IMR-90 (cell line): ENCODE measurements at regions not wholly inside any gene's neighbourhood (a gene's known extent, or its start where the extent isn't known, plus 50 kb on each side); places are given as distances from the start of the nearest gene placed in this dataset.

Source experiments
- ATAC-seq: fragments of 200-7000 bp; cut with Tn5 transposase; 2 replicates; pipeline ENCODE4 v1.9.1; 2020; ENCODE audit warnings: low read depth, mild to moderate bottlenecking, moderate library complexity
- BruUV-seq: library from RNA; stranded (reverse); fragments of 400-500 nt; replicated peaks from 2 replicates; lab custom pipeline; 2021; lab: Mats Ljungman, UMichigan
- CTCF ChIA-PET: fragments of 300-600 bp; formaldehyde crosslinking; extraction: SDS; loops from one replicate; lab custom pipeline; 2021; ENCODE audit warnings: antibody characterized with exemption; lab: Yijun Ruan, JAX
- POLR2A ChIA-PET: fragments of 300-600 bp; sonication (Branson Sonifier 250); formaldehyde crosslinking; loops from one replicate; lab custom pipeline; 2022; ENCODE audit warnings: antibody characterized with exemption; ENCODE audit not compliant: unreplicated experiment; lab: Charles Lee
- DNase-seq: peaks from one replicate; pipeline ENCODE4 v3.0.0; 2013
- H2AFZ ChIP-seq: replicated peaks from 2 replicates; pipeline ENCODE3; 2013; ENCODE audit warnings: low read length, mild to moderate bottlenecking; ENCODE audit not compliant: poor library complexity
- H2AK5ac ChIP-seq: 2 replicates; pipeline ENCODE4 v1.6.1; 2013; ENCODE audit warnings: low read depth, low read length, inconsistent platforms
- H2AK9ac ChIP-seq: replicated peaks from 2 replicates; pipeline ENCODE3; 2013; ENCODE audit warnings: mild to moderate bottlenecking, low read depth, low read length, moderate library complexity; ENCODE audit not compliant: poor library complexity
- H2BK120ac ChIP-seq: 2 replicates; pipeline ENCODE4 v1.6.1; 2013; ENCODE audit warnings: low read depth, low read length, inconsistent platforms
- H2BK15ac ChIP-seq: 3 replicates; pipeline ENCODE4 v1.6.1; 2013; ENCODE audit warnings: low read depth, low read length, inconsistent platforms
- H2BK20ac ChIP-seq: 2 replicates; pipeline ENCODE4 v1.6.1; 2013; ENCODE audit warnings: low read depth, mild to moderate bottlenecking, inconsistent platforms, low read length, moderate library complexity
- H2BK5ac ChIP-seq: 2 replicates; pipeline ENCODE4 v1.6.1; 2013; ENCODE audit warnings: mild to moderate bottlenecking, low read depth, low read length, inconsistent platforms; ENCODE audit not compliant: poor library complexity, severe bottlenecking
- H3K14ac ChIP-seq: replicated peaks from 2 replicates; pipeline ENCODE4 v1.6.1; 2013; ENCODE audit warnings: low read depth, low read length, inconsistent platforms
- H3K18ac ChIP-seq: 2 replicates; pipeline ENCODE4 v1.6.1; 2013; ENCODE audit warnings: low read depth, low read length, control low read depth
- H3K23ac ChIP-seq: 2 replicates; pipeline ENCODE4 v1.6.1; 2013; ENCODE audit warnings: low read depth, low read length, inconsistent platforms
- H3K27ac ChIP-seq: 2 replicates; pipeline ENCODE4 v1.5.1; 2013; ENCODE audit warnings: mild to moderate bottlenecking, control low read depth, low read length; ENCODE audit not compliant: insufficient read depth
- H3K27me3 ChIP-seq: 2 replicates; pipeline ENCODE4 v1.6.1; 2013; ENCODE audit warnings: low read length; ENCODE audit not compliant: control insufficient read depth, insufficient read depth
- H3K36me3 ChIP-seq: 2 replicates; pipeline ENCODE4 v1.6.1; 2013; ENCODE audit warnings: low read length, mixed read lengths; ENCODE audit not compliant: control insufficient read depth, insufficient read depth
- H3K4ac ChIP-seq: 2 replicates; pipeline ENCODE4 v1.6.1; 2013; ENCODE audit warnings: low read depth, low read length, inconsistent platforms
- H3K4me1 ChIP-seq: 2 replicates; pipeline ENCODE4 v1.6.1; 2013; ENCODE audit warnings: low read length, mixed read lengths; ENCODE audit not compliant: control insufficient read depth, insufficient read depth
- H3K4me2 ChIP-seq: 2 replicates; pipeline ENCODE4 v1.6.1; 2013; ENCODE audit warnings: low read depth, mild to moderate bottlenecking, control low read depth, low read length, moderate library complexity
- H3K4me3 ChIP-seq: 2 replicates; pipeline ENCODE4 v1.5.1; 2013; ENCODE audit warnings: low read depth, mild to moderate bottlenecking, control low read depth, low read length, moderate library complexity; ENCODE audit not compliant: insufficient read depth
- H3K56ac ChIP-seq: 2 replicates; pipeline ENCODE4 v1.6.1; 2013; ENCODE audit warnings: low read length, inconsistent platforms; ENCODE audit not compliant: insufficient read depth; ENCODE audit errors: extremely low read depth
- H3K79me1 ChIP-seq, 2 experiments: 2 replicates each; pipeline ENCODE4 v1.6.1; 2013; ENCODE audit warnings: low read length in 2 of 2, inconsistent platforms in 1 of 2, low read depth in 1 of 2
- H3K9ac ChIP-seq: 2 replicates; pipeline ENCODE4 v1.6.1; 2013; ENCODE audit warnings: low read depth, low read length, control low read depth
- H3K9me1 ChIP-seq: 2 replicates; pipeline ENCODE4 v1.6.1; 2013; ENCODE audit warnings: low read length, inconsistent platforms; ENCODE audit not compliant: insufficient read depth
- H3K9me3 ChIP-seq: 2 replicates; pipeline ENCODE4 v1.6.1; 2013; ENCODE audit warnings: low read length; ENCODE audit not compliant: control insufficient read depth, insufficient read depth
- H4K20me1 ChIP-seq: 2 replicates; pipeline ENCODE4 v1.6.1; 2013; ENCODE audit warnings: low read length, inconsistent platforms; ENCODE audit not compliant: insufficient read depth
- H4K5ac ChIP-seq: 2 replicates; pipeline ENCODE4 v1.6.1; 2013; ENCODE audit warnings: mild to moderate bottlenecking, low read depth, low read length, control low read depth
- H4K8ac ChIP-seq, 2 experiments: 2 replicates each; pipeline ENCODE4 v1.6.1; 2013; ENCODE audit warnings: low read depth in 2 of 2, low read length in 2 of 2, control low read depth in 1 of 2, inconsistent platforms in 1 of 2
- H4K91ac ChIP-seq: 2 replicates; pipeline ENCODE4 v1.6.1; 2013; ENCODE audit warnings: low read depth, low read length, inconsistent platforms; ENCODE audit not compliant: insufficient read depth
- BHLHE40 ChIP-seq: fragments of 150-350 bp; IDR thresholded peaks from 2 replicates; pipeline ENCODE4 v1.6.1; 2016; ENCODE audit warnings: mild to moderate bottlenecking, low read depth, low read length
- CEBPB ChIP-seq: IDR thresholded peaks from 2 replicates; pipeline ENCODE4 v1.6.1; 2012; ENCODE audit warnings: low read depth, low read length, improper control_type of control experiment
- CHD1 ChIP-seq: IDR thresholded peaks from 2 replicates; pipeline ENCODE4 v1.6.1; 2012; ENCODE audit warnings: low read depth, low read length, improper control_type of control experiment
- FOS ChIP-seq: fragments of 150-350 bp; IDR thresholded peaks from 2 replicates; pipeline ENCODE4 v1.6.1; 2016; ENCODE audit warnings: low read depth, low read length
- MAFK ChIP-seq: IDR thresholded peaks from 2 replicates; pipeline ENCODE4 v1.6.1; 2012; ENCODE audit warnings: low read depth, low read length, improper control_type of control experiment
- MAZ ChIP-seq: IDR thresholded peaks from 2 replicates; pipeline ENCODE4 v1.6.1; 2012; ENCODE audit warnings: low read depth, mild to moderate bottlenecking, low read length, improper control_type of control experiment, moderate library complexity, borderline replicate concordance
- MXI1 ChIP-seq: IDR thresholded peaks from 2 replicates; pipeline ENCODE4 v1.6.1; 2012; ENCODE audit warnings: low read depth, mild to moderate bottlenecking, low read length, moderate library complexity, borderline replicate concordance
- NFE2L2 ChIP-seq: fragments of 150-350 bp; IDR thresholded peaks from 2 replicates; pipeline ENCODE4 v1.6.1; 2016; ENCODE audit warnings: low read depth, mild to moderate bottlenecking, low read length
- POLR2A ChIP-seq: IDR thresholded peaks from 2 replicates; pipeline ENCODE4 v1.6.1; 2012; ENCODE audit warnings: mild to moderate bottlenecking, low read depth, low read length
- RAD21 ChIP-seq: IDR thresholded peaks from 2 replicates; pipeline ENCODE4 v1.6.1; 2012; ENCODE audit warnings: low read length, improper control_type of control experiment
- RCOR1 ChIP-seq: IDR thresholded peaks from 2 replicates; pipeline ENCODE4 v1.6.1; 2012; ENCODE audit warnings: mild to moderate bottlenecking, low read length, improper control_type of control experiment; ENCODE audit not compliant: insufficient replicate concordance
- RFX5 ChIP-seq: IDR thresholded peaks from 2 replicates; pipeline ENCODE4 v1.8.0; 2012; ENCODE audit warnings: low read depth, mild to moderate bottlenecking, low read length, moderate library complexity
- SMC3 ChIP-seq: fragments of 150-350 bp; IDR thresholded peaks from 2 replicates; pipeline ENCODE4 v1.6.1; 2016; ENCODE audit warnings: low read depth, mild to moderate bottlenecking, antibody characterized with exemption, low read length, moderate library complexity
- WGBS, 2 experiments: methylation state at CpG; one replicate each; pipeline versions ENCODE4 v1.1.5 to v1.1.7; 2013; ENCODE audit warnings: missing lambda C conversion rate in 2 of 2; ENCODE audit not compliant: insufficient read length in 1 of 2; ENCODE audit errors: extremely low coverage in 2 of 2; 5-methylcytosine and 5-hydroxymethylcytosine counted together
- dilution Hi-C: fragments of 300-500 bp; cut with HindIII; formaldehyde crosslinking; loops from one replicate; pipeline ENCODE4 v1.14.3; 2018; ENCODE audit warnings: low sequenced_read_pairs; ENCODE audit not compliant: unreplicated experiment
- in situ Hi-C: fragments of 300-500 bp; cut with MboI; formaldehyde crosslinking; loops from 3 replicates; pipeline ENCODE4 v1.14.3; 2019; ENCODE audit warnings: low sequenced_read_pairs, inconsistent platforms, mixed read lengths
- intact Hi-C: fragments of 100-400 bp; cut with micrococcal nuclease; formaldehyde crosslinking; loops from 2 replicates; pipeline ENCODE4 v1.10.0; 2022
- TF ChIP-seq, protein P1 (sequence below): fragments of 150-350 bp; IDR thresholded peaks from 2 replicates; pipeline ENCODE4 v1.6.1; 2016; ENCODE audit warnings: low read depth, mild to moderate bottlenecking, low read length, moderate library complexity, borderline replicate concordance
- TF ChIP-seq, protein P2 (sequence below): fragments of 150-350 bp; IDR thresholded peaks from 2 replicates; pipeline ENCODE4 v1.6.1; 2017; ENCODE audit warnings: mild to moderate bottlenecking, antibody characterized with exemption, low read length, low read depth
- TF ChIP-seq, protein P3 (sequence below): conservative IDR thresholded peaks from 2 replicates; pipeline ENCODE4 v1.5.1; 2012; ENCODE audit warnings: mild to moderate bottlenecking, low read depth, low read length, improper control_type of control experiment

DNA sequence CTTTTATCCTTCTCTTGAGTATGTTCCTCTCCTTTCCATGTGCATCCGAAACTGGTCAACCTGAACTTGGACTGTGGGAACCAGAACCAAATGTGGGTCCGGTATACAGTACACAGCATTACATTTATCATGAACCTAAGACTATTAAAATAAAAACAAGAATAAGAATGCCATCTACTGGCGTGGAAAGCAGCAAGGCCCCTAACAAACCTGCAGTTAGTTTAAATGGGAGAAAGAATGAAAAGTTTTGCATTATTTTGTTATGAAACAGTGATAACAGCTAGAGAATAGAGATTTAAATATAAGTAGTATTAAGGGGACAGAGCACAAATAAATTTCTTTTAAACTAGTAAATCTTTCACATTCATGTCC lies 159.5 kb downstream of the RBM26 start:
- Histone ChIP-seq H2AK9ac (no peak overlapping the region), H3K27ac (no peak overlapping the region), H3K36me3 (no peaks in the 10 kb centered on the region), H3K79me1 (no peaks in the 10 kb centered on the region), H3K4ac (no peak overlapping the region), H2BK5ac (no peak overlapping the region), H2AK5ac (no peak overlapping the region), H3K23ac (no peak overlapping the region), H2BK120ac (no peak overlapping the region), H2AFZ (no peak overlapping the region), H2BK15ac (no peak overlapping the region), H3K56ac (no peak overlapping the region), H4K20me1 (no peaks in the 10 kb centered on the region), H3K4me3 (no peak overlapping the region), H3K9ac (no peak overlapping the region), H3K4me1 (no peaks in the 10 kb centered on the region), H3K4me2 (no peak overlapping the region), H2BK20ac (no peak overlapping the region), H4K5ac (no peak overlapping the region), H3K27me3 (no peaks in the 10 kb centered on the region), H3K14ac (no peak overlapping the region), H3K9me1 (no peaks in the 10 kb centered on the region), H3K9me3 (no peaks in the 10 kb centered on the region), H3K18ac (no peak overlapping the region), H4K8ac (no peak overlapping the region), H4K91ac (no peak overlapping the region)
- BruUV-seq = no TSS peak
- DNase-seq (no peak), ATAC-seq (no peak)
- intact Hi-C loops (no loop called here), dilution Hi-C loops (no loop called here), in situ Hi-C loops (no loop called here)
- TF ChIP-seq RAD21 = no peak
- no peak for TF ChIP-seq MAFK
- TF ChIP-seq RFX5 = no peak
- TF ChIP-seq POLR2A = no peak
- no peak for TF ChIP-seq FOS
- no peak for TF ChIP-seq SMC3
- no peak for TF ChIP-seq MAZ
- TF ChIP-seq CEBPB = no peak
- TF ChIP-seq, protein P1, sequence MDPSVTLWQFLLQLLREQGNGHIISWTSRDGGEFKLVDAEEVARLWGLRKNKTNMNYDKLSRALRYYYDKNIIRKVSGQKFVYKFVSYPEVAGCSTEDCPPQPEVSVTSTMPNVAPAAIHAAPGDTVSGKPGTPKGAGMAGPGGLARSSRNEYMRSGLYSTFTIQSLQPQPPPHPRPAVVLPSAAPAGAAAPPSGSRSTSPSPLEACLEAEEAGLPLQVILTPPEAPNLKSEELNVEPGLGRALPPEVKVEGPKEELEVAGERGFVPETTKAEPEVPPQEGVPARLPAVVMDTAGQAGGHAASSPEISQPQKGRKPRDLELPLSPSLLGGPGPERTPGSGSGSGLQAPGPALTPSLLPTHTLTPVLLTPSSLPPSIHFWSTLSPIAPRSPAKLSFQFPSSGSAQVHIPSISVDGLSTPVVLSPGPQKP = no peak
- TF ChIP-seq NFE2L2 = no peak
- no peak for TF ChIP-seq MXI1
- no peak for TF ChIP-seq BHLHE40
- TF ChIP-seq, protein P2, sequence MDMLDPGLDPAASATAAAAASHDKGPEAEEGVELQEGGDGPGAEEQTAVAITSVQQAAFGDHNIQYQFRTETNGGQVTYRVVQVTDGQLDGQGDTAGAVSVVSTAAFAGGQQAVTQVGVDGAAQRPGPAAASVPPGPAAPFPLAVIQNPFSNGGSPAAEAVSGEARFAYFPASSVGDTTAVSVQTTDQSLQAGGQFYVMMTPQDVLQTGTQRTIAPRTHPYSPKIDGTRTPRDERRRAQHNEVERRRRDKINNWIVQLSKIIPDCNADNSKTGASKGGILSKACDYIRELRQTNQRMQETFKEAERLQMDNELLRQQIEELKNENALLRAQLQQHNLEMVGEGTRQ = no peak
- no peak for TF ChIP-seq RCOR1
- no peak for TF ChIP-seq CHD1
- TF ChIP-seq, protein P3, sequence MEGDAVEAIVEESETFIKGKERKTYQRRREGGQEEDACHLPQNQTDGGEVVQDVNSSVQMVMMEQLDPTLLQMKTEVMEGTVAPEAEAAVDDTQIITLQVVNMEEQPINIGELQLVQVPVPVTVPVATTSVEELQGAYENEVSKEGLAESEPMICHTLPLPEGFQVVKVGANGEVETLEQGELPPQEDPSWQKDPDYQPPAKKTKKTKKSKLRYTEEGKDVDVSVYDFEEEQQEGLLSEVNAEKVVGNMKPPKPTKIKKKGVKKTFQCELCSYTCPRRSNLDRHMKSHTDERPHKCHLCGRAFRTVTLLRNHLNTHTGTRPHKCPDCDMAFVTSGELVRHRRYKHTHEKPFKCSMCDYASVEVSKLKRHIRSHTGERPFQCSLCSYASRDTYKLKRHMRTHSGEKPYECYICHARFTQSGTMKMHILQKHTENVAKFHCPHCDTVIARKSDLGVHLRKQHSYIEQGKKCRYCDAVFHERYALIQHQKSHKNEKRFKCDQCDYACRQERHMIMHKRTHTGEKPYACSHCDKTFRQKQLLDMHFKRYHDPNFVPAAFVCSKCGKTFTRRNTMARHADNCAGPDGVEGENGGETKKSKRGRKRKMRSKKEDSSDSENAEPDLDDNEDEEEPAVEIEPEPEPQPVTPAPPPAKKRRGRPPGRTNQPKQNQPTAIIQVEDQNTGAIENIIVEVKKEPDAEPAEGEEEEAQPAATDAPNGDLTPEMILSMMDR = no peak
- no CpG with 5 or more reads among the region's 3 CpGs for WGBS, 2 experiments
- POLR2A ChIA-PET = no interaction called here
- CTCF ChIA-PET = no interaction called here
